IPS-20b (cell line): ENCODE measurements at regions not wholly inside any gene's neighbourhood (a gene's known extent, or its start where the extent isn't known, plus 50 kb on each side); places are given as distances from the start of the nearest gene placed in this dataset.
A peak's percentile ranks its signal among the peaks of the same experiment; 100 is the strongest.
"Not testable (repeated sequence)": the region's sequence is repeated elsewhere in the genome, so short reads cannot be mapped to it uniquely, and the experiment has no call there.

Experiments used
- H3K27ac ChIP-seq: one replicate; pipeline ENCODE4 v1.5.1; 2013; ENCODE audit warnings: low read length
- H3K27me3 ChIP-seq: 2 replicates; pipeline ENCODE4 v1.6.1; 2013; ENCODE audit warnings: mild to moderate bottlenecking, low read length, inconsistent platforms; ENCODE audit not compliant: insufficient read depth
- H3K36me3 ChIP-seq: 2 replicates; pipeline ENCODE4 v1.6.1; 2013; ENCODE audit warnings: low read depth, mild to moderate bottlenecking, inconsistent platforms, low read length, moderate library complexity; ENCODE audit not compliant: insufficient read depth
- H3K4me1 ChIP-seq: 2 replicates; pipeline ENCODE4 v1.6.1; 2013; ENCODE audit warnings: mild to moderate bottlenecking, control low read depth, inconsistent platforms, low read length, moderate library complexity; ENCODE audit not compliant: insufficient read depth
- H3K4me3 ChIP-seq: 2 replicates; pipeline ENCODE4 v1.5.1; 2013; ENCODE audit warnings: mild to moderate bottlenecking, low read length, inconsistent platforms
- H3K9ac ChIP-seq: 2 replicates; pipeline ENCODE4 v1.6.1; 2013; ENCODE audit warnings: low read depth, mild to moderate bottlenecking, inconsistent platforms, low read length, moderate library complexity
- H3K9me3 ChIP-seq: 2 replicates; pipeline ENCODE4 v1.6.1; 2013; ENCODE audit warnings: mild to moderate bottlenecking, low read depth, low read length, inconsistent platforms; ENCODE audit not compliant: insufficient read depth

DNA sequence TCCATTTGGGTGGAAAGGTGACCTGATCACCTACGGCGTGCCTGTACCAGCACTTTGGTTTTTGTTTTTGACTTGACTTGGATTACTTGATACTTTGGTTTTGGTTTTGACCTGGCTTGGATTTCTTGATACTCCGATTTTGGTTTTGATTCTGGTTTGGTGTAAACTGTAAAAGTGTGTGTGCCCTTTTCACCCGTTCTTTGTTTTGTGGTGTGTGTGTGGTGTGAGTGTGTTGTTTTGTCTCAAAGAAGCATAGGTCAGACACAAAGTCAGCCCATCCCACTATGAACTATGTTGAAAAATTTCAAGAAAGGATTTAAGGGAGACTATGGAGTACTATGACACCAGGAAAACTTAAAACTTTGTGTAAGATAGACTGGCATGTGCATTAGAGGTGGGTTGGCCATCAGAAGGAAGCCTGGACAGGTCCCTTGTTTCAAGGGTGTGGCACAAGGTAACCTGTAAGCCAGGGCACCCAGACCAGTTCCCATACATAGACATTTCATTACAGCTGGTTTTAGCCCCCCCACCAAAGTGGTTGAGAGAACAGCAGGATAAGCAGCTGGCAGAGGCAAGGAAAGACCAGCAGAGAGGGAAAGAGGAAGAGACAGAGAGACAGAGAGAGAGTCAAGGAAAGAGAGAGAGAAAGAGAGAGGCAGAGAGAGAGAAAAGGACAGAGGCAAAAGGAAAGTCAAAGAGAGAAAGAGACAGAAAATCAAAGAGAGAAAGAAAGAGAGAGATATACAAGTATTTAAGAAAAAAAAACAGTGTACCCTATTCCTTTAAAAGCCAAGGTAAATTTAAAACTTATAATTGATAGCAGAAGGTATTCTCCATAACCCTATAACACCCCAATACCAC, 187.9 kb upstream of the NDUFV2 start:
- not testable (repeated sequence) for H3K4me3 ChIP-seq, H3K9me3 ChIP-seq, H3K36me3 ChIP-seq, H3K9ac ChIP-seq, H3K4me1 ChIP-seq, H3K27me3 ChIP-seq, H3K27ac ChIP-seq

DNA sequence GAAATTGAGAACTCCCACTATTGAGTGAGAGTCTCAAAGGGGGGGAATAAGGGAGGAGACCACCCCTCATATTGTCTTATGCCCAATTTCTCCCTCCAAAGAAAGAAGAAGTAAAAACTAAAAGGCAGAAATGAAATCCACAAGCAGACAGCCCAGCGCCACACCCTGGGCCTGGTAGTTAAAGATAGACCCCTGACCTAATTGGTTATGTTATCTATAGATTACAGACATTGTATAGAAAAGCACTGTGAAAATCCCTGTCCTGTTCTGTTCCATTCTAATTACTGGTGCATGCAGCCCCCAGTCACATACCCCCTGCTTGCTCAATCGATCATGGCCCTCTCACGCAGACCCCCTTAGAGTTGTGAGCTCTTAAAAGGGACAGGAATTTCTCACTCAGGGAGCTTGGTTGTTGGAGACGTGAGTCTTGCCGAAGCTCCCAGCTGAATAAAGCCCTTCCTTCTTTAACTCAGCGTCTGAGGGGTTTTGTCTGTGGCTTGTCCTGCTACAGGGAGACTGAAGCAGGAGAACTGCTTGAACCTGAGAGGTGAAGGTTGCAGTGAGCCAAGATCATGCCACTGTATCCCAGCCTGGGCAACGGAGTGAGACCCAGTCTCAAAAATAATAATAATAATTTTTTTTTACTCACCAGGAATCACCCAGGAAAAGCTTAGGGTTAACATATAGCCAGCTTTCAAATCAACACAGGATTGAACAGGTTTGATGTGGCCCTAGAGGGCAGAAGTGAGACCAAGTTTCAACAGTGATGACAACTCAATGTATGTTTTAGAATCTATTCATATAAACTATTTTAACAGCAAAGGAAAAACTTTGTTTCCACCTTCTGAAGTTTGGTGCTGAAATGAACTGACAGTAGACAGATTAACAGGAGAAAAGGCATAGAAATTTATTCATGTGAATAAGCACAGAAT, 181.4 kb upstream of the NDUFV2 start:
- H3K27me3 ChIP-seq = not testable (repeated sequence)

DNA sequence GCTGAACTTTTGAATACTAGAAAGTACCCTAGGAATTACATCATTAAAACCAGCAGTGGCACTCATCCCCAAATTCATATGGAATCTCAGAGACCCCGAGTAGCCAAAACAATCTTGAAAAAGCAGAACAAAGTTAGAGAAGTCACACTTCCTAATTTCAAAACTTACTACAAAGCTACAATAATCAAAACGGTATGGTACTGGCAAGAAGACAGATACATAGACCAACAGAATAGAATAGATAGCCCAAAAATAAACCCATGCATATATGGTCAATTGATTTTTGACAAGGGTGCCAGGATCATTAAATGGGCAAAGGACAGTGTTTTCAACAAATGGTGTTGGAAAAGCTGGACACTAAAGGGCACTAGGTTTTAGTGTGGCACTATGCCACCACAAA, 176.0 kb upstream of the NDUFV2 start:
- no peak overlapping the region for H3K4me3 ChIP-seq
- H3K9ac ChIP-seq = no peak overlapping the region
- peaks cover 29% of the 10 kb centered on the region for H3K9me3 ChIP-seq
- 0 out of 2 replicates have a peak, but pooled peaks cover 3% of the 10 kb centered on the region for H3K36me3 ChIP-seq
- peaks cover 5% of the 10 kb centered on the region for H3K4me1 ChIP-seq
- no peaks in the 10 kb centered on the region for H3K27me3 ChIP-seq
- H3K27ac ChIP-seq = no peak overlapping the region

More for the DNA sequence above, 181.4 kb upstream of the NDUFV2 start:
- not testable (repeated sequence) for H3K36me3 ChIP-seq, H3K27ac ChIP-seq, H3K4me1 ChIP-seq, H3K9ac ChIP-seq, H3K9me3 ChIP-seq, H3K4me3 ChIP-seq

DNA sequence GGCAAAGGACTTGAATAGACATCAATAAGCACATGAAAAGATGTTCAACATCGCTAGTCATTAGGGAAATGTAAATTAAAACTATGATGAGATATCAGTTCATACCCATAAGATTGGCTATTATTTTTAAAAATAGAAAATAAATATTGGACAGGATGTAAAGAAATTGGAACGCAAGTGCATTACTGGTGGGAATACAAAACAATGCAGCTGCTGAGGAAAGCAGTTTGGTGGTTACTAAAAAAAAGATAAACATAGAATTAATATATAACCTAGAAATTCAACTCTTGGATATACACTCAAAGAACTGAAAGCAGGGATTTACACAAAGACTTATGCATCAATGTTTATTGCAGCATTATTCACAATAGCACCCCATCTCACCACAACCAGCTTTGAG, 174.5 kb upstream of the NDUFV2 start:
- 0 out of 2 replicates have a peak, but pooled peaks cover 3% of the 10 kb centered on the region for H3K36me3 ChIP-seq
- no peak overlapping the region for H3K4me3 ChIP-seq
- H3K4me1 ChIP-seq = peaks cover 10% of the 10 kb centered on the region
- peaks cover 35% of the 10 kb centered on the region for H3K9me3 ChIP-seq
- H3K9ac ChIP-seq = no peak overlapping the region
- H3K27ac ChIP-seq = no peak overlapping the region
- no peaks in the 10 kb centered on the region for H3K27me3 ChIP-seq

DNA sequence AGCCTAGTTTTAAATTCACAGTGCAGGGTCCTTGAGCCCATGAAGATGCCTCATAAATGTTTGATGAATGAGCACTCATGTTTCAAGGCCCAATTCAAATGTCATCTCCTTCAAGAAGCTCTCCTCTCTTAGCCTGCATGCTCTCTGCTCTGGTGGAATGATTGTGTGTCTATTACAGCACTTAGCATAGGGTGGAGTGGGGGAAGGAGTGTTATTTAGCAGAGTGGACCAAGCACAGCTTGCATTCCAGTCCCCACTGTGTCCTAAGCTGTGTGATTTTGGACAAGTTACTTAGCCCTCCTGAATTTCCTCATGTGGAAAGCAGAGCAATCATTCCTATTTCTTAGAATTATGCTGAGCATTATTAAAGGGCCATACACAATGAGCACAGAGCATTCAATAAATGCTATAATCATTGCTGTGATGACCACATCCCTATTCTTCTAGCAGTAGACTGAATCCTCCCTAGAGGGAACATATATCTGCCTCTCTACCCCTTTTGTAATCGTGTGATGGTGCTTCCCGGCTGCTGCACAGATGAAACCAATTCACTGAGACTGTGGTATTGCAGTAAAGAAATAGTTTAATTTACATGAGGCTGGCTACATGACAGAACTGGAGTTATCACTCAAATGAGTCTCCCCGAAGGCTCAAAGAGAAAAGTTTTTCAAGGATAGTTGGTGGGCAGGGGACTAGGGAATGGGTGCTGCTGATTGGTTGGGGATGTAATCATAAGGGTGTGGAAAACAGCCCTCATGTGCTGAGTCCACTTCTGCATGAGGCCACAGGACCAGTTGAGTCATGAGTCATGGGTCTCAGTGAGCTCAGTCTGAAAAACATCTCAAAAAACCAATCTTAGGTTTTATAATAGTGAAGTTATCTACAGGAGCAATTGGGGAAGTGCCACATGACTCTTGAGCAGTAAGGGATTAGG, 173.4 kb upstream of the NDUFV2 start:
- Histone ChIP-seq H3K36me3 (0 out of 2 replicates have a peak, but pooled peaks cover 3% of the 10 kb centered on the region), H3K9ac (no peak overlapping the region), H3K27me3 (no peaks in the 10 kb centered on the region), H3K9me3 (peaks cover 37% of the 10 kb centered on the region), H3K4me3 (no peak overlapping the region), H3K27ac (no peak overlapping the region), H3K4me1 (peaks cover 10% of the 10 kb centered on the region)

DNA sequence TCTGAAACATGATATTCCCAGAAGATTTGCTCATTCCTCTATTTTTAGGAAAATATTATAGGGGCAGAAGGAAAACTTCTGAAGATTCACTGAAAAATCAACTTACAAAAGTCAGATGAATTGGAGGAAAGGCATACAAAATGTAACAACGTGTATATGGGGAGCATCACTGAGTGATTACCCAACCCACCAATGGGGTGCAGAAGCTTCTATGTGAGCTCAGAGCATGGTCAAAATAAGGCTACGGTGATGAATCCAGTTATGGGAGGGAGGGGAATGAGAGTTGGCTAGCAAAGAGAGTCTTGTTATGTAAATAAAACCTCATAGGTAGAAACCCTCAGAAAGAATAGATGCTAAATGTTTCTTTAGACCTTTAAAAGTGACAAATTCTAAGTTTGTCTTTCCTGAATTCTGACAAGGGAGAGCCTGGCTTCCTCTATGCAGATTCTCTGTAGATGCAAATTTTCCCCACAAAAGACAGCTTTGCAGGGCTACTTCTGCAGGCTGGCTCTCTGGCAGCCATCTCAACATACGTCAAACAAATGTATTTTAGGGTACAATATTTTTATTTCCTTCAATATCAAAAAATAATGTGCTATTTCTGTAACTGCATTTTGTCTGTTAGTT, 171.4 kb upstream of the NDUFV2 start:
- Histone ChIP-seq H3K4me3 (no peak overlapping the region), H3K27ac (no peak overlapping the region)

DNA sequence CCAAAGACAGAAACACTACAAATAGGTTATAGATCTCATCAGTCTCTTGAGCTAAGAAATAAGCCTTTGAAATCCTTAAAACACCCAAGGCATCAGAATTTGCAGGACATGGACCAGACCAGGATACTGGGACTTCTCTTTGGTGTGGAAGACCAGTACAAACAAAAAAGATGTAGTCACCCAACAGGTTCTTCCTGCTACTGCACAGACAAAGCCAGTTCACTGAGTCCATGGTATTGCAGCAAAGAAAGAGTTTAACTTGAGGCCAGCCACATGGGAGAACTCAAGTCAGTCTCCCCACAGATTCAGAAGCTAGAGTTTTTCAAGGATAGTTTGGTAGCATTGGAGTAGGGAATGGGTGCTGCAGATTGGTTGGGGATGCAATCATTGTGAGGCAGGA, 169.6 kb upstream of the NDUFV2 start:
- Histone ChIP-seq H3K9me3 (peaks cover 23% of the 10 kb centered on the region), H3K4me1 (peaks cover 22% of the 10 kb centered on the region), H3K9ac (no peak overlapping the region), H3K27ac (no peak overlapping the region), H3K36me3 (no peaks in the 10 kb centered on the region), H3K4me3 (no peak overlapping the region), H3K27me3 (no peaks in the 10 kb centered on the region)

More for the DNA sequence above, 171.4 kb upstream of the NDUFV2 start:
- Histone ChIP-seq H3K36me3 (0 out of 2 replicates have a peak, but pooled peaks cover 3% of the 10 kb centered on the region), H3K4me1 (peaks cover 10% of the 10 kb centered on the region), H3K9me3 (peaks cover 32% of the 10 kb centered on the region), H3K9ac (no peak overlapping the region), H3K27me3 (no peaks in the 10 kb centered on the region)

DNA sequence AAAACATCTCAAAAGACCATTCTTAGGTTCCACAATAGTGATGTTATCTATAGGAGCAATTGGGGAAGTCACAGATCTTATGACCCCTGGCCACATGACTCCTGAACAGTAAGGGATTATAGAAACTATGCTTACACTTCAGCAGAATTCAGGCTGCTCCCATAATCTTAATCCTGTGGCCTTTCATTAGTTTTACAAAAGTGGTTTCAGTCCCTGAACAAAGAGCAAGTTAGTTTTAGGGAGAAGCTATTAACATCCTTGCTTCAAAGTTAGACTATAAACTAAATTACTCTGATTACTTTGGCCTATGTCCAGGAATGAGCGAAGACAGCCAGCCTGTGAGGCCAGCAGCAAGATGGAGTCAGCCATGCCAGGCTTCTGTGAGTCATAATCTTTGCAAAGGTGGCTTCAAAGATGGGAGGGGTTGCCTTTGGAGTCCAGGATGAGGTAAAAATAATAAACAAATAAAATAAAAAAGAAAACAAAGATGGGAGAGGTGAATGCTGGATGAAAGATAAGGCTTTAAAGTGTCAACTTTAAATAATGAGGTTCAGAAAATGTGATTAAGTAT, 168.7 kb upstream of the NDUFV2 start:
- Histone ChIP-seq H3K27ac (no peak overlapping the region), H3K9me3 (peaks cover 21% of the 10 kb centered on the region), H3K36me3 (no peaks in the 10 kb centered on the region), H3K4me1 (peaks cover 28% of the 10 kb centered on the region), H3K27me3 (no peaks in the 10 kb centered on the region), H3K9ac (no peak overlapping the region), H3K4me3 (no peak overlapping the region)

DNA sequence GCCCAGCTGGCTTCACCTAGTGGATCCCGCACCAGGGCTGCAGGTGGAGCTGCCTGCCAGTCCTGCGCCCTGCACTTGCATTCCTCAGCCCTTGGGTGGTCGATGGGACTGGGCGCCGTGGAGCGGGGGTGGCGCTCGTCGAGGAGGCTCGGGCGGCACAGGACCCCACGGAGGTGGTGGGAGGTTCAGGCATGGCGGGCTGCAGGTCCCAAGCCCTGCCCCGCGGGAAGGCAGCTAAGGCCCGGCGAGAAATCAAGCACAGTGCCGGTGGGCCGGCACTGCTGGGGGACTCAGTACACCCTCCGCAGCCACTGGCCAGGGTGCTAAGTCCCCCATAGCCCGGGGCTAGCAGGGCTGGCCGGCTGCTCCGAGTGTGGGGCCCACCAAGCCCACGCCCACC, 167.2 kb upstream of the NDUFV2 start:
- H3K27me3 ChIP-seq, H3K9ac ChIP-seq, H3K36me3 ChIP-seq, H3K4me3 ChIP-seq, H3K9me3 ChIP-seq, H3K27ac ChIP-seq: not testable (repeated sequence)
- H3K4me1 ChIP-seq = peaks cover 30% of the 10 kb centered on the region

DNA sequence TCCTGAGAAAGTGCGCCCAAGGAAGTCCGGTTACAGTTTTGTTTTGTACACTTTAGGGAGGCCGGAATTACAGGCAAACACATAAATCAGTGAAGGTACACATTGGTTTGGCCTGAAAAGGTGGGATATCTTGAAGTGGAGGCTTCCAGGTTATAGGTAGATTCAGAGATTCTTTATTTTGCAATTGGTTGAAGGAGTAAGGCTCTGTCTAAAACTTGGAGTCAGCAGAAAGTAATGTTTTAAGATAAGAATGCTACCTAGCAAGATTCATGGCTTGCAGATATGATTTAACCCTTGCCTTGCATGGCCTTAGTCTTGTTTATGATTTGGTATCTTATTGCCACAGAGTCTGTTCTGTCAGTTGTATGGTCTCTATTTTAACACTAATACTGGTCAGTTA, 165.9 kb upstream of the NDUFV2 start:
- Histone ChIP-seq H3K9ac (peak overlapping the region; percentile 29; the same call in 1 of the 2 replicates), H3K27me3 (no peaks in the 10 kb centered on the region), H3K9me3 (peaks cover 8% of the 10 kb centered on the region; the same call in 1 of the 2 replicates), H3K36me3 (no peaks in the 10 kb centered on the region), H3K27ac (no peak overlapping the region), H3K4me3 (no peak overlapping the region), H3K4me1 (peaks cover 24% of the 10 kb centered on the region)
